ENCODE measurements at regions not wholly inside any gene's neighbourhood (a gene's known extent, or its start where the extent isn't known, plus 50 kb on each side); places are given as distances from the start of the nearest gene placed in this dataset.

DNA sequence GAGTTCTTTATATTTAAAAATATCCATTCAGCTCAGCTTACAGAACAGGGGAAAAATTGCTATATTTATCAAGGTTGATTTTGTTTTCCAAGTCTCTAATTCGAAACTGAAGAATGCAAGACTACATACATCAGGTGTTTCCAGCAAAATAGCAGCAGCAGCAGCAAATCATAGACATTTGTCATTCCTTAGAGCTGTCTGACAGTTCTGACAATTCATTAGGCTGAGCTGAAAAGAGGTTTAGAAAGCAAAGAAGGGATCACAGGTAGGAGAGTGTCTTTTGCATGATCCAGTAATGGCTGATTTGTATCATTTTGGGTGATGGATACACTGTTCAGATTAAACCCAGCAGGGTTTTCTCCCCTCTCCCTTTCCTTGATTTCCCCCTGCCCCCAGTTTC lies 545.7 kb downstream of the MCTP2 start:
- Histone ChIP-seq H3K4me3 (ENCODE audit: low read depth in 1 of 2, low read length in 2 of 2) (no peak overlapping the region), H3K4me1 (ENCODE audit: insufficient read depth, low read length) (no peaks in the 10 kb centered on the region), H3K27ac (ENCODE audit: low read depth, low read length) (no peak overlapping the region), H3K27me3 (ENCODE audit: control insufficient read depth in 1 of 2, insufficient read depth in 2 of 2, low read length in 2 of 2) (no peaks in the 10 kb centered on the region), H3K9me3 (ENCODE audit: low read length) (no peaks in the 10 kb centered on the region), H3K9ac (ENCODE audit: low read length) (no peak overlapping the region), H3K36me3 (ENCODE audit: insufficient read depth, low read length) (no peaks in the 10 kb centered on the region)

DNA sequence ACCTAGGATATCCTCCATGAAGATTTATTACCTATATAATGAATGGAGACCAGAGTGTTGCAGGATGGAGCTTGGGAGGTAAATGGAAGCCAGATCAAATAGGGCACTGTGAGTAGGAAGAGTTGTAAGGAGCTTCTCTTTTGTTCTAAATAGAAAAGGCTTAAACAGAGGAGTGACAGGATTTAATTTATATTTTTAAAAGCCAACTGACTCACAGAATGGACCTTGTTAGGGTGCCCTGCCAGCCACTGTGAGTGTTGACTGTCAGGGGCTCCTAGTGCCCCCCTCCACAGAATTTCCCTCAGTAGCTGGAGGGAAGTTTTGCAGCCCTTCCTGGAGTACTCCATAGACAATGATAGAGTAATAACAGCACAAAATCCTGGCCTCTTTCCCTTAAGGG lies 547.5 kb downstream of the MCTP2 start:
- Histone ChIP-seq H3K27ac (ENCODE audit: low read depth, low read length) (no peak overlapping the region), H3K27me3 (ENCODE audit: control insufficient read depth in 1 of 2, insufficient read depth in 2 of 2, low read length in 2 of 2) (no peaks in the 10 kb centered on the region), H3K9me3 (ENCODE audit: low read length) (no peaks in the 10 kb centered on the region), H3K4me3 (ENCODE audit: low read depth in 1 of 2, low read length in 2 of 2) (no peak overlapping the region), H3K9ac (ENCODE audit: low read length) (no peak overlapping the region), H3K36me3 (ENCODE audit: insufficient read depth, low read length) (no peaks in the 10 kb centered on the region), H3K4me1 (ENCODE audit: insufficient read depth, low read length) (no peaks in the 10 kb centered on the region)

DNA sequence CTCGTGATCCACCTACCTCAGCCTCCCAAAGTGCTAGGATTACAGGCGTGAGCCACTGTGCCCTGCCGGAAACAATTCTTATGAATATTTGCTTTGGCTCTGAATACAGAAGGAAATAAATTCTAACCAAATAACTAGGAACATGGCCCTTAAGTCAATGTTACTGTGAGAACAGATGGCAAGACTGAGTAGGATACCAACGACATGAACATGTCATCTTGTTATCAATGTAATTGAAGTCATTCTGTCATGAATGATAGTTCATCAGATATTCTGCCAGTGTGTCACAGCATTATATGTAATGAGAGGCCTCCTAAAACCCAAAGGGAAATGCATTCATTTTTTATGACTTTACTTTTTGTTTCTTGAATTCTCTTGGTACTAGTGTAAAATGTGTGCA lies 548.8 kb downstream of the MCTP2 start:
- no peaks in the 10 kb centered on the region for H3K9me3 ChIP-seq (ENCODE audit: low read length)
- no peaks in the 10 kb centered on the region for H3K36me3 ChIP-seq (ENCODE audit: insufficient read depth, low read length)
- no peak overlapping the region for H3K27ac ChIP-seq (ENCODE audit: low read depth, low read length)
- H3K4me3 ChIP-seq (ENCODE audit: low read depth in 1 of 2, low read length in 2 of 2) = no peak overlapping the region
- H3K27me3 ChIP-seq (ENCODE audit: control insufficient read depth in 1 of 2, insufficient read depth in 2 of 2, low read length in 2 of 2) = no peaks in the 10 kb centered on the region
- H3K9ac ChIP-seq (ENCODE audit: low read length) = no peak overlapping the region
- no peaks in the 10 kb centered on the region for H3K4me1 ChIP-seq (ENCODE audit: insufficient read depth, low read length)

DNA sequence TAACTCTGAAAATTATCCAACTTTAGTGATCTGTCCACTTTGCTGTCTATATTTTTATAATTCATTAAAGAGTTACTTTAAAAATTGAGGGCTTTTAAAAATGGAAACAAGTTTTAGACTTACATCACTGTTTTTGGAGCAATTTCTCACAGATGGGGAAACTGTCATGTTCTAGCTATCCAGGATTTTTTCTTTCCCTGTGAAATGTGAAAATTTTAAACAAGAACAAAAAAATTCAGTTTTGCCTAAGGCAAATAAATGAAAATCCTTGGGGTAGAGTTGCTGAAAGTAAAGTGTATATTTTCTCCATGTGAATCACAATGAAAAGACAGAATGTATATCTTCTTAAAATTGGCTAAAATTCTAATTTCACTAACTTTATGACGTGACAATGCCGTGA lies 553.7 kb downstream of the MCTP2 start:
- no peak overlapping the region for H3K4me3 ChIP-seq (ENCODE audit: low read depth in 1 of 2, low read length in 2 of 2)
- H3K36me3 ChIP-seq (ENCODE audit: insufficient read depth, low read length) = no peaks in the 10 kb centered on the region
- no peaks in the 10 kb centered on the region for H3K9me3 ChIP-seq (ENCODE audit: low read length)
- H3K9ac ChIP-seq (ENCODE audit: low read length) = no peak overlapping the region
- no peaks in the 10 kb centered on the region for H3K27me3 ChIP-seq (ENCODE audit: control insufficient read depth in 1 of 2, insufficient read depth in 2 of 2, low read length in 2 of 2)
- no peaks in the 10 kb centered on the region for H3K4me1 ChIP-seq (ENCODE audit: insufficient read depth, low read length)
- no peak overlapping the region for H3K27ac ChIP-seq (ENCODE audit: low read depth, low read length)

DNA sequence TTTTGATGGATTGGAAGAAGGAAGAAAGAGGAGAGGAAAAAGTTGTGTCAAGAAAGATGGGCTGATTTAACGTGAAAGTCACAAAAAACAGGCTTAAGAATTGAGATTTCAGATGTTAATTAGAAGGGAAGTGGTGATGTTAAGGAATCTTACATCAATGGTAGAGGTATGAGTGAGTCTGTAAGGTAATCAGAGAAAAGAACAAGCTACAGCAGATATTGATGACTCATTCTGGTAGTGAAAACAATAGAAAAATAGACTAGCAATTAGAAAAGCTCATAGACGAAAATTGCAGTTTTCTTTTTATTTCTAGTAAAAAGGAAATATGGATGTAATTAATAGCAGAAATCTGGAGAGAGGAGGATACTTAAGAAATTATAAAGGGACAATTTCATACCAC lies 559.6 kb downstream of the MCTP2 start:
- Histone ChIP-seq H3K27me3 (ENCODE audit: control insufficient read depth in 1 of 2, insufficient read depth in 2 of 2, low read length in 2 of 2) (no peaks in the 10 kb centered on the region), H3K9me3 (ENCODE audit: low read length) (no peaks in the 10 kb centered on the region), H3K27ac (ENCODE audit: low read depth, low read length) (no peak overlapping the region), H3K9ac (ENCODE audit: low read length) (no peak overlapping the region), H3K4me3 (ENCODE audit: low read depth in 1 of 2, low read length in 2 of 2) (no peak overlapping the region), H3K36me3 (ENCODE audit: insufficient read depth, low read length) (no peaks in the 10 kb centered on the region), H3K4me1 (ENCODE audit: insufficient read depth, low read length) (no peaks in the 10 kb centered on the region)

DNA sequence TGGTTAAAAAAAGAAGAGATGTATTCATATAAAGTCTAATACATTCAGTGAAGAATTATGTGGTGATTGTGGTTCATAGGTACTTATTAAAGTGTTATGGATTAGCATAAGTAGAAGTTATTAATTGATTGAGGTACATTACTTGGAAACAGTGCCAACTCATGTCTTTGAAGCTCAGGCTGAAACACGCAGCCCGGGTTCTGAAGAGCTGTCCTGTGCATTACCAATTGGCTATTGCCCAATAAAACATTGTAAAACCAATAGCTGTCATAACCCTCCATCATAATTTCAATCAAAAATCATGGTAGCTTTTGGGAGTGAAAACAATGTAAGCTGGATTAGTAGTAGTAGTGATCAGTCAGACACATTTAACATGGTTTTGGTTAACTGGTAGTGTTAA lies 560.1 kb downstream of the MCTP2 start:
- H3K9me3 ChIP-seq (ENCODE audit: low read length) = no peaks in the 10 kb centered on the region
- no peaks in the 10 kb centered on the region for H3K27me3 ChIP-seq (ENCODE audit: control insufficient read depth in 1 of 2, insufficient read depth in 2 of 2, low read length in 2 of 2)
- no peak overlapping the region for H3K27ac ChIP-seq (ENCODE audit: low read depth, low read length)
- no peak overlapping the region for H3K9ac ChIP-seq (ENCODE audit: low read length)
- no peak overlapping the region for H3K4me3 ChIP-seq (ENCODE audit: low read depth in 1 of 2, low read length in 2 of 2)
- H3K36me3 ChIP-seq (ENCODE audit: insufficient read depth, low read length) = no peaks in the 10 kb centered on the region
- no peaks in the 10 kb centered on the region for H3K4me1 ChIP-seq (ENCODE audit: insufficient read depth, low read length)

DNA sequence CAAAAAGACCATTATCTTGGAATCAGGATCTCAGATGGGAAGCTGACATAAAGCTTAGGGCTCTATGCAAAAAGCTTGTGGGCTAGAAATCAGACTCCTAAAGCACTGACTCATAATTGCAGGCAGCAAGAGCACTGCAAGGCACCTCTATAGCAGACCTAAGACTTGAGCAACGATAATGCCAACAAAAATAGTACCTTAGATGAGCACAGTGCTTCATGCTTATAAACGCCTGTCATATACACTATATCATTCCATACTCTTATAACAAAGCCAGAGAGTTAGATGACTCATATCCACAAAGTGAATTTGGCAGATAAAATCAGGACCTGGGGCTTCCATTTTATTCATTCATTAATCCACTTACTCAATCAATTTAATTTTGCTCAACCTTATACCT lies 560.8 kb downstream of the MCTP2 start:
- Histone ChIP-seq H3K27ac (ENCODE audit: low read depth, low read length) (no peak overlapping the region), H3K9me3 (ENCODE audit: low read length) (no peaks in the 10 kb centered on the region)

DNA sequence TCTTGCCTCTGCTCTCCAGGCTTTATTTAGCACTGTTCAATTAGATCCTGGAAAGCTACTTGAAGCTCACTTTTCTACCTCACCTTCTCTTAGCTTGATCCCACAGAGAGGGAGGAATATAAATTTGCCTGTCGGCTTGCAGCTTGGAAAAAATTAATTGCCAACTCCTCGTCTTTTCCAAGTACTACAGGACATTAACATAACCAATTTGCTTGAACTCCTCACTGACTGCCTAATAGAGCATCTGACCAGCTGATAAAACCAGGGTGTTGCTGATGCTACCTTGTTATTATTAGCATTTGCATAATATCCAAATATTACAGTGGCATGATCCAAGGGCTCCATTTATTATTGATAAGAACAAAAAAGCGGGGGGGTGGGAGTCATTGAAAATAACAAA lies 561.8 kb downstream of the MCTP2 start:
- H3K9ac ChIP-seq (ENCODE audit: low read length) = no peak overlapping the region
- H3K4me3 ChIP-seq (ENCODE audit: low read depth in 1 of 2, low read length in 2 of 2) = no peak overlapping the region
- no peaks in the 10 kb centered on the region for H3K4me1 ChIP-seq (ENCODE audit: insufficient read depth, low read length)
- H3K36me3 ChIP-seq (ENCODE audit: insufficient read depth, low read length) = no peaks in the 10 kb centered on the region
- no peak overlapping the region for H3K27ac ChIP-seq (ENCODE audit: low read depth, low read length)
- H3K9me3 ChIP-seq (ENCODE audit: low read length) = no peaks in the 10 kb centered on the region
- no peaks in the 10 kb centered on the region for H3K27me3 ChIP-seq (ENCODE audit: control insufficient read depth in 1 of 2, insufficient read depth in 2 of 2, low read length in 2 of 2)

More for the DNA sequence above, 560.8 kb downstream of the MCTP2 start:
- Histone ChIP-seq H3K27me3 (ENCODE audit: control insufficient read depth in 1 of 2, insufficient read depth in 2 of 2, low read length in 2 of 2) (no peaks in the 10 kb centered on the region), H3K4me1 (ENCODE audit: insufficient read depth, low read length) (no peaks in the 10 kb centered on the region), H3K36me3 (ENCODE audit: insufficient read depth, low read length) (no peaks in the 10 kb centered on the region), H3K4me3 (ENCODE audit: low read depth in 1 of 2, low read length in 2 of 2) (no peak overlapping the region), H3K9ac (ENCODE audit: low read length) (no peak overlapping the region)

DNA sequence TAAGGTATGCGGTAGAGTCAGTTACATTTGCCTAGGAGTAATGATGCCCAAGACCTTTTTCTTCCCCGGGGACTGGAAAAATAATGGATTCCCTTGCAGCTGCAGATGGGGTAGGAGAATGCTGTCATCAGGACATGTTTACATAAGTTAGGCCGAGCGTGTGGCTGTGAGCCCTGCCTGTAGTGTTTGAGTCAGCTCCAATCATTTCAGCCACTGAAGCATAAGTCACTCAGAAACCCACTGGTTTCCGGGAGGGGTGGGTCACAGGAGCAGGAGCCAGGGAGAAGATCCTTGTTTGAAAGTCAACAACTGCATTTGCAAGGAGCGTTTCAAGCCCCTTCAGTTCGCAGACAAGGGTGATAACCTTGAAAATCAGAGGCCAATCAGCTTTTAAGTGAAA lies 562.3 kb downstream of the MCTP2 start:
- Histone ChIP-seq H3K4me3 (ENCODE audit: low read depth in 1 of 2, low read length in 2 of 2) (no peak overlapping the region), H3K9me3 (ENCODE audit: low read length) (no peaks in the 10 kb centered on the region), H3K36me3 (ENCODE audit: insufficient read depth, low read length) (no peaks in the 10 kb centered on the region), H3K9ac (ENCODE audit: low read length) (no peak overlapping the region), H3K27ac (ENCODE audit: low read depth, low read length) (no peak overlapping the region), H3K4me1 (ENCODE audit: insufficient read depth, low read length) (no peaks in the 10 kb centered on the region), H3K27me3 (ENCODE audit: control insufficient read depth in 1 of 2, insufficient read depth in 2 of 2, low read length in 2 of 2) (no peaks in the 10 kb centered on the region)

DNA sequence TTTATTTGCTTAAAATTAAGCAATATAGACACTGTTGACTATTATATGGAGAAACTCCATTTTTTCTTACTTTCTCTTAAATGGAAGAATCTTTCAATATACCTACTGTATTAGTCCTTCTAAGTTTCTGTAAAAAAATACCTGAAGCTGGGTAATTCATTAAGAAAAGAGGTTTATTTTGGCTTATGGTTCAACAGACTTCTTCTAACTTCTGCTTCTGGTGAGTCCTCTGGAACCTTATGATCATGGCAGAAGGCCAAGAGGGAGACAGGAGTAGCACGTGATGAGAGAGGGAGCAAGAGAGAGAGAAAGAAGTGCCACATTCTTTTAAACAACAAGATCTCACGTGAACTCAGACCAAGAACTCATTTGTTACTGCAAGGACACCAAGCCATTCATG lies 573.3 kb downstream of the MCTP2 start:
- Histone ChIP-seq H3K4me1 (ENCODE audit: insufficient read depth, low read length) (no peaks in the 10 kb centered on the region), H3K9ac (ENCODE audit: low read length) (no peak overlapping the region), H3K9me3 (ENCODE audit: low read length) (no peaks in the 10 kb centered on the region), H3K27me3 (ENCODE audit: control insufficient read depth in 1 of 2, insufficient read depth in 2 of 2, low read length in 2 of 2) (no peaks in the 10 kb centered on the region), H3K36me3 (ENCODE audit: insufficient read depth, low read length) (no peaks in the 10 kb centered on the region), H3K4me3 (ENCODE audit: low read depth in 1 of 2, low read length in 2 of 2) (no peak overlapping the region), H3K27ac (ENCODE audit: low read depth, low read length) (no peak overlapping the region)

DNA sequence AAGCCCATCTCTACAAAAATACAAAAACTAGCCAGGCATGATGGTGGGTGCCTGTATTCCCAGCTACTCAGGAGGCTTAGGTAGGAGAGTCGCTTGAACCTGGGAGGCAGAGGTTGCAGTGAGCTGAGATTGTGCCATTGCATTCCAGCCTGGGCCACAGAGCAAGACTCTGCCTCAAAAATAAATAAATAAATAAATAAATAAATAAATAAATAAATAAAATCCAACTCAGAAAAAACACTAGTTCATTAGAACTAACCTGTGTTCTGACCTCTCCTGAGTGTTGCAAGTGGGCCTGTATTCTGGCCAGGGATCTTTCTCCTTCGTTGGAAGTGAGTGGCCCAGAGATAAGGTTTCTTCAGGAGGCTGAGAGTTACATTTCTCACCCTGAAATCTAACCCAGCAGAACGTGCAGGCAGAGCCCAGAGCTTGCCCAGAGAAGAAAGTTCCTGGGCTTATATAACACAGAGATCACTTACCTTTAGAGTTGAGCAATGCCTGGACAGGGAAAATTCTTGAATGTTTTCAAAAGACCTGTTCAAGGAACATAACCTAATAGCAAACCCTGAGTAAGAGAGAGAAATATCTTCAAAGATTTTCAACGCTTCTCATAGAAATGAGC lies 583.9 kb downstream of the MCTP2 start:
- no peaks in the 10 kb centered on the region for H3K36me3 ChIP-seq (ENCODE audit: insufficient read depth, low read length)
- no peak overlapping the region for H3K4me3 ChIP-seq (ENCODE audit: low read depth in 1 of 2, low read length in 2 of 2)
- no peaks in the 10 kb centered on the region for H3K27me3 ChIP-seq (ENCODE audit: control insufficient read depth in 1 of 2, insufficient read depth in 2 of 2, low read length in 2 of 2)
- no peak overlapping the region for H3K27ac ChIP-seq (ENCODE audit: low read depth, low read length)
- no peaks in the 10 kb centered on the region for H3K9me3 ChIP-seq (ENCODE audit: low read length)
- no peaks in the 10 kb centered on the region for H3K4me1 ChIP-seq (ENCODE audit: insufficient read depth, low read length)
- no peak overlapping the region for H3K9ac ChIP-seq (ENCODE audit: low read length)

DNA sequence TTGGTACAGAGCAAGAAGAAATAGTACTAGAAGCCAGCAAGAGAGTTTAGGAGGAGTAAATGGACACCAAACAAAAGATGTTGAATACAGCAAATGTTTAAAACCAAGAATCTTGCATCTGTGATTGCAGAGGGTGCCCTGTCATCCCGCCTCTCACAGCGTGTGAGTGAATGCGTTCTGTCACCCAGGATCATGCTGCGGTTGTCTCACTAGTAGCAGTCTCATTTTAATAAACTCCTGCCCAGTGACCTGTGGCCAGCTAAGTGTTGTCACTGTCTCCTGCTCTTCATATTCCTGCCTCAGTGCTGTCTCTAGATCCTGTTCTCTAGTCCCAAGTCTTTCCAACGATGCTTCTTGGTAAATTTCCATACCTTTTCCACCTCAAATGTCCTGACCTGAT lies 584.6 kb downstream of the MCTP2 start:
- H3K27me3 ChIP-seq (ENCODE audit: control insufficient read depth in 1 of 2, insufficient read depth in 2 of 2, low read length in 2 of 2) = no peaks in the 10 kb centered on the region
- no peak overlapping the region for H3K9ac ChIP-seq (ENCODE audit: low read length)
- no peak overlapping the region for H3K27ac ChIP-seq (ENCODE audit: low read depth, low read length)

More for the DNA sequence above, 584.6 kb downstream of the MCTP2 start:
- H3K9me3 ChIP-seq (ENCODE audit: low read length) = no peaks in the 10 kb centered on the region
- H3K36me3 ChIP-seq (ENCODE audit: insufficient read depth, low read length) = no peaks in the 10 kb centered on the region
- H3K4me3 ChIP-seq (ENCODE audit: low read depth in 1 of 2, low read length in 2 of 2) = no peak overlapping the region
- no peaks in the 10 kb centered on the region for H3K4me1 ChIP-seq (ENCODE audit: insufficient read depth, low read length)

Measured in muscle layer of colon (tissue), 2 donors.